ENCODE measurements at regions not wholly inside any gene's neighbourhood (a gene's known extent, or its start where the extent isn't known, plus 50 kb on each side); places are given as distances from the start of the nearest gene placed in this dataset.
A peak's percentile ranks its signal among the peaks of the same experiment; 100 is the strongest.

DNA sequence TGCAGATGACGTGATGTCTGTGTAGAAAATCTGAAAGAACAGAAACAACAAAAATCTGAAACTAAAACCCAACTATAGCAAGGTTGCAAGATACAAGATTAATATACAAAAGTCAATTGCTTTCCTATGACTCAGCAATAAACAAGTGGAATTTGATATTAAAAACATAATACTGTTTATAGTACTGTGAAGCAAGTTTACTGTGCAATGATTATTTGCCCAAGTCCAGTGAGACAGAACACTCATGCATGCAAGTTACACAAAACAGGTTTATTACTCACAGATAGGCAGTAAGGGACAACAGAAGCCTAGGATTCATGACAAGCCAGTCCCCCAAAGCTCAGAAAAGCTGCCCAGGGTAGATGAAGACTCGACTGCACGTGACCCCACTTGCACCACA lies 62.4 kb upstream of the RAB4A start:
- no peaks in the 10 kb centered on the region for H3K36me3 Mint-ChIP-seq
- H3K27me3 Mint-ChIP-seq, result no peaks in the 10 kb centered on the region
- H3K9me3 Mint-ChIP-seq, result peaks cover 4% of the 10 kb centered on the region
- peak overlapping the region; percentile 98 for H3K27ac Mint-ChIP-seq
- H3K4me3 Mint-ChIP-seq, result no peak overlapping the region
- H3K4me1 Mint-ChIP-seq (ENCODE audit: unreplicated experiment), result peaks cover 36% of the 10 kb centered on the region
- TF ChIP-seq, protein P1, sequence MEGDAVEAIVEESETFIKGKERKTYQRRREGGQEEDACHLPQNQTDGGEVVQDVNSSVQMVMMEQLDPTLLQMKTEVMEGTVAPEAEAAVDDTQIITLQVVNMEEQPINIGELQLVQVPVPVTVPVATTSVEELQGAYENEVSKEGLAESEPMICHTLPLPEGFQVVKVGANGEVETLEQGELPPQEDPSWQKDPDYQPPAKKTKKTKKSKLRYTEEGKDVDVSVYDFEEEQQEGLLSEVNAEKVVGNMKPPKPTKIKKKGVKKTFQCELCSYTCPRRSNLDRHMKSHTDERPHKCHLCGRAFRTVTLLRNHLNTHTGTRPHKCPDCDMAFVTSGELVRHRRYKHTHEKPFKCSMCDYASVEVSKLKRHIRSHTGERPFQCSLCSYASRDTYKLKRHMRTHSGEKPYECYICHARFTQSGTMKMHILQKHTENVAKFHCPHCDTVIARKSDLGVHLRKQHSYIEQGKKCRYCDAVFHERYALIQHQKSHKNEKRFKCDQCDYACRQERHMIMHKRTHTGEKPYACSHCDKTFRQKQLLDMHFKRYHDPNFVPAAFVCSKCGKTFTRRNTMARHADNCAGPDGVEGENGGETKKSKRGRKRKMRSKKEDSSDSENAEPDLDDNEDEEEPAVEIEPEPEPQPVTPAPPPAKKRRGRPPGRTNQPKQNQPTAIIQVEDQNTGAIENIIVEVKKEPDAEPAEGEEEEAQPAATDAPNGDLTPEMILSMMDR (conservative IDR thresholded peaks at IDR 0.05), result no peak
- no peak for DNase-seq (ENCODE audit: extremely low spot score, unreplicated experiment)

DNA sequence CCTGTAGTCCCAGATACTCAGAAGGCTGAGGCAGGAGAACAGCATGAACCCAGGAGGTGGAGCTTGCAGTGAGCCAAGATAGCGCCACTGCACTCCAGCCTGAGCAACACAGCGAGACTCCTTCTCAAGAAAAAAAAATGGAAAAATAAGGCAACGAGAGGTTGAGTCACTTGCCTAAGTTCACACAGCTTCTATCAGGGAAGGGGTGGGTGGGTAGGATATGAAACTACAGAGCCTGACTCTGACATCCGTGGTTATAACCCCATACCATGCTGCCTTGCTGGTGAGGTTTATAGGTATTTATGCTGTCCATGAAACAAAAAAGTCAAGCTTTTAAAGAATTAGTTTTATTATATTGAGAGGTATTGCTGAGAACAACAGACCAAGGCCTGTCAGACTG lies 61.5 kb upstream of the RAB4A start:
- Mint-ChIP-seq H3K27ac (peak overlapping the region; percentile 98), H3K9me3 (peaks cover 4% of the 10 kb centered on the region), H3K36me3 (no peaks in the 10 kb centered on the region), H3K27me3 (no peaks in the 10 kb centered on the region), H3K4me1 (ENCODE audit: unreplicated experiment) (peaks cover 29% of the 10 kb centered on the region), H3K4me3 (peak overlapping the region; percentile 71)
- no peak for DNase-seq (ENCODE audit: extremely low spot score, unreplicated experiment)
- TF ChIP-seq, protein P1 (conservative IDR thresholded peaks at IDR 0.05), result no peak

DNA sequence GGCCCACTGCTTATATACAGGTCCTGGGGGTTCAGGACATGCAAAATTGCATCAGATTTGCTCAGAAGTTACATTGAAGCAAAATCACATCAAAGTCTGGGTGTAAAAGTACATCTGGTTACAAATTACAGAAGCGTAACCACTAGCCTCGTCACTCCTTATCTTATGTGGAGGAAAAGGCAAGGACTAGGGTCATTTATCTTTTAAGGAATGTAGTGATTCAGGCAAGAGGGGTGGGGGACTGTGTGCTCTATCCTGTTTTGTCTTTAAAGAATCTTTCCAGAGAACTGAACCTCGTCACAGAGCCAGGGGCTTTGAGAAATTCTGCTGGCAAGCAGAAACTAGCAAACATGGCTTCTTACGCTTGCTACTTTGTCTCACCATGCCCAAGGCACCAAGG lies 61.1 kb upstream of the RAB4A start:
- no peak for DNase-seq (ENCODE audit: extremely low spot score, unreplicated experiment)
- H3K4me1 Mint-ChIP-seq (ENCODE audit: unreplicated experiment), result peaks cover 26% of the 10 kb centered on the region

DNA sequence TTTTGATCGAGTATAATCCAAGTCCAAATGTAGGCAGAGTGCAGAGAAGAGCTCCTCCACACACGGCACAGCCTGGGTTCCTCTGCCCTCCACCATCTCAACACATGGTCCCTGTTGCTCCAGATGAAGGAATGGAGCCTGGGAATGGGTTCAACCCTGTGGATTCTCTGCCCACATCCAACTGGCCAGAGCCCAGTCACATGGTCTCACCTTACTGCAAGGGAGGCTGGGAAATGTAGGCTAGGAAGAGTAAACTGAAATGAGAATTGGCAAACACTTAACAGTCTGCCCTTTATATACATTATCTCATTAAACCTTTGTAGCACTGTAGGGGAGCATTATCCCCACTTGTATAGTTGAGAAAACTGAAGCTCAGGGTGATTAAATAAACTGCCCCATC lies 60.1 kb upstream of the RAB4A start:
- DNase-seq (ENCODE audit: extremely low spot score, unreplicated experiment), result no peak
- H3K9me3 Mint-ChIP-seq, result peaks cover 4% of the 10 kb centered on the region
- H3K36me3 Mint-ChIP-seq, result no peaks in the 10 kb centered on the region
- no peaks in the 10 kb centered on the region for H3K27me3 Mint-ChIP-seq
- H3K4me1 Mint-ChIP-seq (ENCODE audit: unreplicated experiment), result peaks cover 18% of the 10 kb centered on the region
- TF ChIP-seq, protein P1 (conservative IDR thresholded peaks at IDR 0.05), result no peak
- no peak overlapping the region for H3K27ac Mint-ChIP-seq
- no peak overlapping the region for H3K4me3 Mint-ChIP-seq

More for the DNA sequence above, 61.1 kb upstream of the RAB4A start:
- Mint-ChIP-seq H3K36me3 (no peaks in the 10 kb centered on the region), H3K27me3 (no peaks in the 10 kb centered on the region), H3K4me3 (peak overlapping the region; percentile 71), H3K9me3 (peaks cover 4% of the 10 kb centered on the region), H3K27ac (peak overlapping the region; percentile 98)
- TF ChIP-seq, protein P1 (conservative IDR thresholded peaks at IDR 0.05), result no peak

DNA sequence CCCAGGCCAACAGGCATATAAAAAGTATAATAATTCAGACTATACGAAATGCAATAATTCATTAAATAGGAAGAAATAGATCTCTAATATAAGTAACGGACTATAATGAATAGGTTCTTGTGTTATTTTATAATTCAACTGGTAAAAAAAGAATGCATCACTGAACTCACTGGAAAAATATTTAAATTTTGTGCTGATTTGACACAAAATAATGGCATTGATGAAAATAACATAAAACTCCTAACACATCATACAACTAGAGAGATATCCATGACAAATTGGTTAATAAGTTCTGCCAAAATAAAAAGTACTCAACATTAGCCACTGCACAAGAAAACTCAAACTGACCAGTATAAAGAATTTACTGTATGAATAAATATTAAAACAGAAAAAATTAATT lies 57.1 kb upstream of the RAB4A start:
- Mint-ChIP-seq H3K27me3 (no peaks in the 10 kb centered on the region), H3K9me3 (no peaks in the 10 kb centered on the region), H3K4me3 (no peak overlapping the region), H3K36me3 (no peaks in the 10 kb centered on the region), H3K27ac (no peak overlapping the region), H3K4me1 (ENCODE audit: unreplicated experiment) (peaks cover 12% of the 10 kb centered on the region)
- TF ChIP-seq, protein P1 (conservative IDR thresholded peaks at IDR 0.05), result no peak
- DNase-seq (ENCODE audit: extremely low spot score, unreplicated experiment), result no peak

DNA sequence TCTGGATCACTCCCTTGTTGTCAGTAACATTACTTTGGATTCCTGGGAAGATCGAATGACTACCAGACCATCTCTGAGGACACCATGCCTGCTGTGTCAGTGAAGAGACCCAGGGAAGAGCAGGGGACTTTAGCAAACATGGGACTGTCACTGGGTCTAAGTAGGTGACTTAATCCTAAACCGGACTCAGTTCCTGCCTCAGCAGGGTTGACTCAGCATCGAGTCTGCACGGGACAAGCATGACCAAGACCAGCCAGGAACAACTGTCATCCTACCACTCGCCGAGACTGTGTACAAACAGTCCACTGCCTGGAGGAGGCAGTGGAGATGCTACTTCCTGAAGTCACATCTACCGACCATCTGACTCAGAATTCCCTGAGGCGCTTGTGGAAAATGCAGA lies 53.2 kb upstream of the RAB4A start:
- Mint-ChIP-seq H3K9me3 (no peaks in the 10 kb centered on the region), H3K27me3 (no peaks in the 10 kb centered on the region), H3K4me1 (ENCODE audit: unreplicated experiment) (peaks cover 6% of the 10 kb centered on the region), H3K4me3 (no peak overlapping the region), H3K27ac (no peak overlapping the region), H3K36me3 (no peaks in the 10 kb centered on the region)
- TF ChIP-seq, protein P1 (conservative IDR thresholded peaks at IDR 0.05), result no peak
- DNase-seq (ENCODE audit: extremely low spot score, unreplicated experiment), result no peak

All from type B pancreatic cell (in vitro differentiated cells).